Neural progenitor cell (in vitro differentiated cells): ENCODE measurements at regions not wholly inside any gene's neighbourhood (a gene's known extent, or its start where the extent isn't known, plus 50 kb on each side); places are given as distances from the start of the nearest gene placed in this dataset.

Source experiments
- DNase-seq: peaks from one replicate; pipeline ENCODE4 v3.0.0-alpha.2; 2016; ENCODE audit warnings: low spot score
- H2AFZ ChIP-seq: fragments of 200-600 bp; sonication (generic); replicated peaks from 2 replicates; pipeline ENCODE4 v1.6.1; 2016; ENCODE audit warnings: antibody characterized with exemption
- H3F3A ChIP-seq: fragments of 200-600 bp; sonication (generic); 2 replicates; pipeline ENCODE4 v1.6.1; 2016; ENCODE audit warnings: antibody characterized with exemption, low read depth
- H3K27ac ChIP-seq: fragments of 200-600 bp; sonication (generic); 2 replicates; pipeline ENCODE4 v1.5.1; 2016; ENCODE audit warnings: mild to moderate bottlenecking
- H3K27me3 ChIP-seq: fragments of 200-600 bp; sonication (generic); 2 replicates; pipeline ENCODE4 v1.6.1; 2016; ENCODE audit warnings: mild to moderate bottlenecking, moderate library complexity
- H3K36me3 ChIP-seq: fragments of 200-600 bp; sonication (generic); 2 replicates; pipeline ENCODE4 v1.5.1; 2016
- H3K4me1 ChIP-seq: fragments of 200-600 bp; sonication (generic); 2 replicates; pipeline ENCODE4 v1.6.1; 2016; ENCODE audit warnings: mixed run types
- H3K4me2 ChIP-seq: fragments of 200-600 bp; sonication (generic); 2 replicates; pipeline ENCODE4 v1.6.1; 2016
- H3K4me3 ChIP-seq: fragments of 200-600 bp; sonication (generic); 2 replicates; pipeline ENCODE4 v1.5.1; 2016
- H3K79me2 ChIP-seq: fragments of 200-600 bp; sonication (generic); 2 replicates; pipeline ENCODE4 v1.6.1; 2016; ENCODE audit warnings: low read depth
- H3K9ac ChIP-seq: fragments of 200-600 bp; sonication (generic); 2 replicates; pipeline ENCODE4 v1.6.1; 2016
- H3K9me3 ChIP-seq: fragments of 200-600 bp; sonication (generic); 2 replicates; pipeline ENCODE4 v1.5.1; 2016; ENCODE audit warnings: low read depth
- H4K20me1 ChIP-seq: fragments of 200-600 bp; sonication (generic); 2 replicates; pipeline ENCODE4 v1.6.1; 2016; ENCODE audit warnings: low read depth
- H3K27ac Mint-ChIP-seq: 3 replicates; pipeline ENCODE4 v1.8.0; 2021; ENCODE audit warnings: mixed read lengths
- H3K27me3 Mint-ChIP-seq: 2 replicates; pipeline ENCODE4 v1.8.0; 2022; ENCODE audit warnings: low read depth, mild to moderate bottlenecking, inconsistent platforms, moderate library complexity, mixed read lengths; ENCODE audit not compliant: insufficient read depth
- H3K36me3 Mint-ChIP-seq: 3 replicates; pipeline ENCODE4 v1.8.0; 2021; ENCODE audit warnings: mixed read lengths
- H3K4me1 Mint-ChIP-seq: 3 replicates; pipeline ENCODE4 v1.8.0; 2021; ENCODE audit warnings: mixed read lengths
- H3K4me3 Mint-ChIP-seq: 3 replicates; pipeline ENCODE4 v1.8.0; 2021; ENCODE audit warnings: mild to moderate bottlenecking, moderate library complexity, mixed read lengths
- H3K9me3 Mint-ChIP-seq: 3 replicates; pipeline ENCODE4 v1.8.0; 2020; ENCODE audit warnings: mixed read lengths
- EZH2 ChIP-seq: fragments of 200-600 bp; sonication (generic); IDR thresholded peaks from 2 replicates; pipeline ENCODE4 v1.6.1; 2017; ENCODE audit warnings: antibody characterized with exemption, mild to moderate bottlenecking, moderate library complexity
- EZH2phosphoT487 ChIP-seq: fragments of 200-600 bp; sonication (generic); IDR thresholded peaks from 2 replicates; pipeline ENCODE4 v1.6.1; 2017; ENCODE audit warnings: antibody characterized with exemption
- TF ChIP-seq, protein P1 (sequence below): fragments of 200-600 bp; sonication (generic); IDR thresholded peaks from 2 replicates; pipeline ENCODE4 v1.5.1; 2017; ENCODE audit warnings: antibody characterized with exemption, mild to moderate bottlenecking

DNA sequence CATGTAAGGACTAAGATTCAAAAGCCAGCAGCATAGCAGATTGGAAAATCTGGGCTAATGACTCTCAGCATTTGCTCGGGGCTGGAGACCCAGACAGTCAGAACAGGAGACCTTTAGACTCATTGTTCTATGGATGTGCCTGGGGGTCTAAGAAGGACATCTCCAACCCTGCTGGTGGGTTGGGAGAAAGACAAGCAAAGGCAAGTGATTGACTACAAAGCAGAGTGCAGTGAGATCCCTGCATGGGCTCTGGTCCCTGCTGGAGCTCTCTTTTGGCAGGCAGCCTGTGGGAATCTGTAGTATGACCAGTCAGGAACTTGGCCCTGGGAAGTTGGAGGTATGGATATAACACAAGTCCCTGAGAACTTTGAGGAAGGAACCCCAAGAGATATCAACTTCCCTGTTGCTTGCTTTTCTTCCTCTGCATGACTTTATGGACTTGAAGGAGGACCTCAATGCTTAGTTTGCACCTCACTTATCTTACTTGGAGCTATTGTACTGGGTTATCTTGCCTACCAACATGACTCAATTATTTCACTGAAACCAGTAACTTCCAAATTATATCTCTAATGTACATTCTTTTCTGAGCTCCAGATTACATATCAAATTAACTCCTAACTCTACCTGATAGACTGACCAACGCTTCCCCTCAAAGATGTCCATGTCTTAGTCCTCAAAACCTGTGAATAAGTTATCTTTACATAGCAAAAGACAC lies 236.0 kb downstream of the CYRIA start:
- Histone ChIP-seq H3K79me2 (no peaks in the 10 kb centered on the region), H3K36me3 (no peaks in the 10 kb centered on the region), H2AFZ (no peak overlapping the region), H3K4me3 (no peak overlapping the region), H4K20me1 (no peaks in the 10 kb centered on the region), H3K27me3 (no peaks in the 10 kb centered on the region), H3K9me3 (no peaks in the 10 kb centered on the region), H3K4me1 (peaks cover 5% of the 10 kb centered on the region), H3K9ac (no peak overlapping the region), H3F3A (no peaks in the 10 kb centered on the region), H3K4me2 (no peak overlapping the region), H3K27ac (no peak overlapping the region)
- Mint-ChIP-seq H3K27me3 (peaks cover 8% of the 10 kb centered on the region), H3K4me1 (peaks cover 8% of the 10 kb centered on the region), H3K36me3 (no peaks in the 10 kb centered on the region), H3K4me3 (no peak overlapping the region), H3K9me3 (peaks cover 2% of the 10 kb centered on the region), H3K27ac (no peak overlapping the region)
- no peak for TF ChIP-seq EZH2phosphoT487
- TF ChIP-seq, protein P1, sequence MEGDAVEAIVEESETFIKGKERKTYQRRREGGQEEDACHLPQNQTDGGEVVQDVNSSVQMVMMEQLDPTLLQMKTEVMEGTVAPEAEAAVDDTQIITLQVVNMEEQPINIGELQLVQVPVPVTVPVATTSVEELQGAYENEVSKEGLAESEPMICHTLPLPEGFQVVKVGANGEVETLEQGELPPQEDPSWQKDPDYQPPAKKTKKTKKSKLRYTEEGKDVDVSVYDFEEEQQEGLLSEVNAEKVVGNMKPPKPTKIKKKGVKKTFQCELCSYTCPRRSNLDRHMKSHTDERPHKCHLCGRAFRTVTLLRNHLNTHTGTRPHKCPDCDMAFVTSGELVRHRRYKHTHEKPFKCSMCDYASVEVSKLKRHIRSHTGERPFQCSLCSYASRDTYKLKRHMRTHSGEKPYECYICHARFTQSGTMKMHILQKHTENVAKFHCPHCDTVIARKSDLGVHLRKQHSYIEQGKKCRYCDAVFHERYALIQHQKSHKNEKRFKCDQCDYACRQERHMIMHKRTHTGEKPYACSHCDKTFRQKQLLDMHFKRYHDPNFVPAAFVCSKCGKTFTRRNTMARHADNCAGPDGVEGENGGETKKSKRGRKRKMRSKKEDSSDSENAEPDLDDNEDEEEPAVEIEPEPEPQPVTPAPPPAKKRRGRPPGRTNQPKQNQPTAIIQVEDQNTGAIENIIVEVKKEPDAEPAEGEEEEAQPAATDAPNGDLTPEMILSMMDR, result peak; percentile 4
- no peak for DNase-seq

DNA sequence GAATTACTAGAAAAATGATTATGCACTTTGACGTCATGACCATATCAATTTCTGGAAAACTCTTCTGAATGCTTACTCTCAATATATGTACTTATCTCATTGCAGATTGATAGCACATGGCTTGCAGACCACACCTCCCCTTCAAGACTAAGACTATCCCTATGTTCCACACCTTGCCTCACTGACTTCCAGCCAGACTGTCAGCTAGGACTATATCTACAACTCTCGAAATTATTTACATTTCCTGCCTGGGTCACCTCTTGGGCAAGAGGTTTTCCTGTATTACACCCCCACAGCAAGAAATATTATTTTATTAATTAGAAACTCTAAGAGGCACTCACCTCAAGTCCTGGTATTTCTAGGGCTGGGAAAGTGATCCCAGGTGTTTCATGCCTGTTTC lies 236.6 kb downstream of the CYRIA start:
- no peaks in the 10 kb centered on the region for H3F3A ChIP-seq
- no peak overlapping the region for H2AFZ ChIP-seq
- H3K4me2 ChIP-seq, result no peak overlapping the region
- H4K20me1 ChIP-seq, result no peaks in the 10 kb centered on the region
- no peak overlapping the region for H3K9ac ChIP-seq
- H3K27ac ChIP-seq, result no peak overlapping the region
- Mint-ChIP-seq H3K27ac (no peak overlapping the region), H3K4me1 (peaks cover 8% of the 10 kb centered on the region), H3K27me3 (peaks cover 8% of the 10 kb centered on the region), H3K4me3 (no peak overlapping the region), H3K36me3 (no peaks in the 10 kb centered on the region), H3K9me3 (peaks cover 5% of the 10 kb centered on the region)
- H3K27me3 ChIP-seq, result no peaks in the 10 kb centered on the region
- TF ChIP-seq, protein P1, result no peak
- TF ChIP-seq EZH2phosphoT487, result no peak
- no peak for TF ChIP-seq EZH2
- no peaks in the 10 kb centered on the region for H3K9me3 ChIP-seq
- no peak for DNase-seq
- no peaks in the 10 kb centered on the region for H3K79me2 ChIP-seq
- peaks cover 5% of the 10 kb centered on the region for H3K4me1 ChIP-seq
- H3K36me3 ChIP-seq, result no peaks in the 10 kb centered on the region
- H3K4me3 ChIP-seq, result no peak overlapping the region

DNA sequence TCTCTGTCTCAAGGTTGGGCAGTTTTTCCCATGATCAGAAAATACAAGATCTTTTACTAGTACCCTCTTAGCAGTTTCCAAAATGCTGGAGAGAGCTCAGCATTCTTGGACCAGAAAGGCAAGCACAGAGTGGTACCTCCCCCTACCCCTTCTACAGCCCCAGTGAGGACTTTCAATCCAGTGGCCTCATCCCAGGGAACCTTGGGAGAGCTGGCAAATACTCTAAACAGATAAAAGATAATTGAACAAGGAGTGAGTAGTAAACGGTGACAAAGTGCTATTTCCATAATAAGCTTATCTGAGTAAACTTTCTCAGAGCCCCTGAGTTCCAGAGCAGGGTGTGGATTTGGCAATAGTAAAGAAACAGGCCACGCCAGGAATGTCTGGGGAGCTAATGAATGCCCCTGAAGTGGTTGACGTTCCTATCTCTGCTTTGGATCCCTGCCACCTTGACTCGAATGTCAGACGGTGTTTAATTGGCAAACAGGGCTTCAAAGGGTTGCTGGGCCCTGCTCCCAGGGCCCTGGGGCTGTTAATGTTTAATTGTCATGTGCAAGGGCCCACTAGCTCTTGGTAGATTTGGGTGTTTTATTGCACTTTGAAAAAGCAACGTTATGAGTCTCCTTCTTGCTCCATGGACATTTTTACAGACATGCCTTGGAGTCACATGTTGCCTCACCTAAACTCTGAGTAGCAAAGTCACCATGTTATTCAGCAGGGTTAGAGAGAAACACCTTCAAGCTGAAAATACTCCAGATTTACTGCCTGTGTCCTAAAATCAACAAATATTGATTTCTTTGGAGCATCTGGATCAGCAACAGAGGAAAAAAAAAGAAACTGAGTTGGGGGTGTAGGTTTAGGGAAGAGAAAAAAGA lies 239.9 kb downstream of the CYRIA start:
- no peaks in the 10 kb centered on the region for H4K20me1 ChIP-seq
- no peak overlapping the region for H2AFZ ChIP-seq
- H3K9ac ChIP-seq, result no peak overlapping the region
- no peaks in the 10 kb centered on the region for H3K27me3 ChIP-seq
- no peak overlapping the region for H3K4me2 ChIP-seq
- no peak overlapping the region for H3K4me3 Mint-ChIP-seq
- no peaks in the 10 kb centered on the region for H3K79me2 ChIP-seq
- DNase-seq, result no peak
- no peak overlapping the region for H3K27ac ChIP-seq
- H3K9me3 Mint-ChIP-seq, result peaks cover 3% of the 10 kb centered on the region
- no peaks in the 10 kb centered on the region for H3K9me3 ChIP-seq
- H3K36me3 Mint-ChIP-seq, result no peaks in the 10 kb centered on the region
- no peak overlapping the region for H3K4me3 ChIP-seq
- TF ChIP-seq EZH2 (no peak), EZH2phosphoT487 (no peak)
- TF ChIP-seq, protein P1, result no peak
- peaks cover 4% of the 10 kb centered on the region for H3K4me1 Mint-ChIP-seq
- no peak overlapping the region for H3K27ac Mint-ChIP-seq
- peaks cover 6% of the 10 kb centered on the region for H3K27me3 Mint-ChIP-seq
- no peaks in the 10 kb centered on the region for H3F3A ChIP-seq
- H3K4me1 ChIP-seq, result peaks cover 5% of the 10 kb centered on the region
- H3K36me3 ChIP-seq, result no peaks in the 10 kb centered on the region
